K562 (cell line): ENCODE measurements at regions not wholly inside any gene's neighbourhood (a gene's known extent, or its start where the extent isn't known, plus 50 kb on each side); places are given as distances from the start of the nearest gene placed in this dataset.

Experiments
- ATAC-seq: fragments of 200-7000 bp; cut with Tn5 transposase; 3 replicates; pipeline ENCODE4 v1.9.1; 2020; ENCODE audit warnings: moderate library complexity
- BruUV-seq: library from RNA; stranded (reverse); fragments of 400-500 nt; replicated peaks from 2 replicates; lab custom pipeline; 2021; lab: Mats Ljungman, UMichigan
- CTCF ChIA-PET: fragments of 300-600 bp; formaldehyde crosslinking; extraction: SDS; loops from one replicate; lab custom pipeline; 2021; ENCODE audit warnings: low intra/inter-chr PET ratio; lab: Yijun Ruan, JAX
- POLR2A ChIA-PET: fragments of 300-600, 350-650 bp; sonication (Branson Sonifier 250); formaldehyde crosslinking; extraction: SDS; loops from one replicate; lab custom pipeline; 2021; ENCODE audit warnings: antibody characterized with exemption, inconsistent platforms; lab: Yijun Ruan, JAX
- DNase-seq, 4 experiments: peaks; one replicate each; pipeline versions ENCODE4 v3.0.0 to v3.0.0-alpha.2; 2011 to 2018; ENCODE audit warnings: low spot score in 3 of 4, mixed read lengths in 3 of 4; ENCODE audit errors: extremely low read depth in 1 of 4
- FAIRE-seq: peaks from 2 replicates; lab custom pipeline; 2011; peaks lifted over from hg19 to GRCh38; lab: Jason Lieb, UNC
- H2AFZ ChIP-seq: 2 replicates; pipeline ENCODE4 v1.6.0; 2011; ENCODE audit warnings: low read depth, low read length, control low read depth, inconsistent platforms
- H3K27ac ChIP-seq: fragments of 200-600 bp; 3 replicates; pipeline ENCODE4 v1.8.0; 2011; ENCODE audit warnings: low read depth, mild to moderate bottlenecking, control low read depth, inconsistent platforms, low read length, moderate library complexity, mixed read lengths; ENCODE audit errors: extremely low read depth
- H3K27me3 ChIP-seq, 2 experiments: fragments of 300-600 bp in 1 of 2; 2 replicates in 1 of 2; 3 replicates in 1 of 2; pipeline versions ENCODE4 v1.6.0 to v1.8.0; 2011; ENCODE audit warnings: inconsistent platforms in 2 of 2, low read length in 2 of 2, mild to moderate bottlenecking in 1 of 2, mixed read lengths in 1 of 2, moderate library complexity in 1 of 2; ENCODE audit not compliant: control insufficient read depth in 2 of 2, insufficient read depth in 2 of 2
- H3K36me3 ChIP-seq: fragments of 300-600 bp; 3 replicates; pipeline ENCODE4 v1.8.0; 2011; ENCODE audit warnings: mild to moderate bottlenecking, low read length, inconsistent platforms; ENCODE audit not compliant: control insufficient read depth, insufficient read depth
- H3K4me1 ChIP-seq, 2 experiments: fragments of 200-600 bp in 1 of 2; replicated peaks in 1 of 2; 2 replicates in 1 of 2; 3 replicates in 1 of 2; pipeline versions ENCODE4 v1.5.1 to v1.8.0; 2011; ENCODE audit warnings: inconsistent platforms in 2 of 2, low read length in 2 of 2, mild to moderate bottlenecking in 1 of 2, mixed read lengths in 1 of 2, moderate library complexity in 1 of 2; ENCODE audit not compliant: control insufficient read depth in 2 of 2, insufficient read depth in 2 of 2
- H3K4me2 ChIP-seq: 2 replicates; pipeline ENCODE4 v1.6.1; 2011; ENCODE audit warnings: low read length, control low read depth, inconsistent platforms, mixed read lengths; ENCODE audit not compliant: insufficient read depth
- H3K4me3 ChIP-seq: fragments of 200-600 bp; sonication (generic), shearing (Covaris generic); 2 replicates; pipeline ENCODE4 v1.5.1; 2016; ENCODE audit warnings: control low read depth, inconsistent platforms
- H3K79me2 ChIP-seq: fragments of 200-600 bp; 3 replicates; pipeline ENCODE4 v1.8.0; 2011; ENCODE audit warnings: low read length, inconsistent platforms; ENCODE audit not compliant: control insufficient read depth, insufficient read depth
- H3K9ac ChIP-seq, 2 experiments: 2 replicates each; pipeline versions ENCODE4 v1.6.0 to v1.6.1; 2011; ENCODE audit warnings: low read depth in 2 of 2, low read length in 2 of 2, control low read depth in 1 of 2, inconsistent platforms in 1 of 2, mild to moderate bottlenecking in 1 of 2, mixed read lengths in 1 of 2; ENCODE audit not compliant: insufficient read depth in 1 of 2
- H3K9me1 ChIP-seq: one replicate; pipeline ENCODE4 v1.6.0; 2011; ENCODE audit warnings: inconsistent platforms, mild to moderate bottlenecking, low read length, moderate library complexity; ENCODE audit not compliant: control insufficient read depth, insufficient read depth
- H3K9me3 ChIP-seq: replicated peaks from 2 replicates; pipeline ENCODE4 v1.5.1; 2011; ENCODE audit warnings: low read depth, low read length, inconsistent platforms; ENCODE audit not compliant: control insufficient read depth, insufficient read depth
- H4K20me1 ChIP-seq: replicated peaks from 2 replicates; pipeline ENCODE4 v1.6.1; 2011; ENCODE audit warnings: low read length, inconsistent platforms, mixed read lengths; ENCODE audit not compliant: control insufficient read depth, insufficient read depth
- CREM ChIP-seq: IDR thresholded peaks from 2 replicates; pipeline ENCODE4 v1.6.1; 2014; ENCODE audit warnings: antibody characterized with exemption, low read depth
- IRF1 ChIP-seq: sonication (generic); formaldehyde crosslinking; IDR thresholded peaks from 2 replicates; pipeline ENCODE4 v1.8.0; 2022; ENCODE audit warnings: missing genetic modification reagents, mild to moderate bottlenecking, borderline replicate concordance
- MEF2A ChIP-seq: IDR thresholded peaks from 2 replicates; pipeline ENCODE4 v1.6.1; 2011; ENCODE audit warnings: low read depth, mild to moderate bottlenecking, low read length, moderate library complexity; ENCODE audit not compliant: control insufficient read depth
- MLLT1 ChIP-seq, 2 experiments: fragments of 450-650 bp; IDR thresholded peaks; 2 replicates each; pipeline ENCODE4 v1.6.1; 2016
- TCF15 ChIP-seq: fragments of 250-450 bp; sonication (Bioruptor Pico); IDR thresholded peaks from 2 replicates; pipeline ENCODE4 v1.8.0; 2022; ENCODE audit warnings: moderate library complexity, mild to moderate bottlenecking, inconsistent platforms
- ZC3H8 ChIP-seq: fragments of 450-650 bp; IDR thresholded peaks from 2 replicates; pipeline ENCODE4 v1.6.1; 2017
- ZEB2 ChIP-seq: fragments of 450-650 bp; IDR thresholded peaks from 2 replicates; pipeline ENCODE4 v1.6.1; 2016
- ZNF175 ChIP-seq: fragments of 200-800 bp; sonication (Bioruptor generic); IDR thresholded peaks from 2 replicates; pipeline ENCODE4 v1.6.1; 2016; ENCODE audit warnings: low read depth, mild to moderate bottlenecking, missing genetic modification characterization, missing compliant biosample characterization
- ZNF212 ChIP-seq: fragments of 450-650 bp; formaldehyde crosslinking; IDR thresholded peaks from 2 replicates; pipeline ENCODE4 v1.4.0; 2020; ENCODE audit warnings: mild to moderate bottlenecking
- WGBS: fragments of 100-300 bp; shearing (Covaris generic); methylation state at CpG from one replicate; pipeline ENCODE4 v1.1.6; 2016; ENCODE audit warnings: low coverage, mixed read lengths; ENCODE audit not compliant: insufficient coverage; ENCODE audit errors: missing lambda C conversion rate; 5-methylcytosine and 5-hydroxymethylcytosine counted together
- in situ Hi-C: fragments of 300-500 bp; cut with MboI; formaldehyde crosslinking; loops from 4 replicates; pipeline ENCODE4 v1.15.0; 2018; ENCODE audit warnings: inconsistent platforms, mixed read lengths
- intact Hi-C: fragments of 100-400 bp; cut with micrococcal nuclease; formaldehyde crosslinking; loops from 2 replicates; pipeline ENCODE4 v1.14.2; 2022

- no peak for TF ChIP-seq MLLT1 (IDR thresholded peaks at IDR 0.05)
- no peak for TF ChIP-seq ZC3H8
- no peak for TF ChIP-seq MEF2A
- TF ChIP-seq TCF15 (CRISPR knock-in tag) = no peak
- TF ChIP-seq IRF1 = no peak
Observed at GRCh38 chr22:27043262-27043661, 385.9 kb downstream of the MIAT start (continued).

GRCh38 chr22:27045103-27045947, 387.9 kb downstream of the MIAT start:
- Histone ChIP-seq H2AFZ (no peak overlapping the region), H3K27me3 (no peaks in the 10 kb centered on the region; a peak in 1 of 5 replicates), H3K4me2 (no peak overlapping the region), H3K9ac (no peak overlapping the region), H3K36me3 (no peaks in the 10 kb centered on the region), H3K27ac (no peak overlapping the region), H3K9me1 (no peaks in the 10 kb centered on the region), H3K9me3 (no peaks in the 10 kb centered on the region), H3K4me3 (no peak overlapping the region), H4K20me1 (no peaks in the 10 kb centered on the region), H3K79me2 (no peaks in the 10 kb centered on the region), H3K4me1 (no peaks in the 10 kb centered on the region)
- BruUV-seq = no TSS peak
- 1% methylated on average over 7 of the region's 7 CpGs for WGBS
- no peak for ATAC-seq
- intact Hi-C loops (no loop called here), in situ Hi-C loops (no loop called here)
- no peak for TF ChIP-seq ZNF212 (CRISPR knock-in tag)
- no peak for TF ChIP-seq CREM
- TF ChIP-seq ZNF175 (CRISPR knock-in tag) = no peak
- no peak for TF ChIP-seq ZEB2
- FAIRE-seq = no peak
- no peak for DNase-seq
- ChIA-PET POLR2A (interaction anchor here (1.1 kb wide), 1 partner anchor 12 kb away, joined by 3 read pairs; no protein-coding TSS in a partner anchor), CTCF (no interaction called here)
